Gastroesophageal sphincter (tissue), 3 donors: ENCODE measurements at regions not wholly inside any gene's neighbourhood (a gene's known extent, or its start where the extent isn't known, plus 50 kb on each side); places are given as distances from the start of the nearest gene placed in this dataset.

Experiments used
- POLR2A ChIP-seq, 2 donors: fragments of 450-650 bp; IDR thresholded peaks; one replicate each; pipeline ENCODE4 v1.6.1; 2017; ENCODE audit warnings: antibody characterized with exemption in 2 of 2, mild to moderate bottlenecking in 2 of 2, moderate library complexity in 1 of 2
- POLR2AphosphoS5 ChIP-seq: sonication (generic); formaldehyde crosslinking; IDR thresholded peaks from one replicate; pipeline ENCODE4 v1.6.1; 2017; ENCODE audit warnings: antibody characterized with exemption
- TF ChIP-seq, protein P1 (sequence below), 4 experiments: fragments of 200-600 bp in 2 of 4; fragments of 450-650 bp in 2 of 4; sonication (generic) in 1 of 4; IDR thresholded peaks; one replicate each; pipeline ENCODE4 v1.5.1; 2017 to 2019; ENCODE audit warnings: antibody characterized with exemption in 4 of 4, mild to moderate bottlenecking in 2 of 4, moderate library complexity in 2 of 4

DNA sequence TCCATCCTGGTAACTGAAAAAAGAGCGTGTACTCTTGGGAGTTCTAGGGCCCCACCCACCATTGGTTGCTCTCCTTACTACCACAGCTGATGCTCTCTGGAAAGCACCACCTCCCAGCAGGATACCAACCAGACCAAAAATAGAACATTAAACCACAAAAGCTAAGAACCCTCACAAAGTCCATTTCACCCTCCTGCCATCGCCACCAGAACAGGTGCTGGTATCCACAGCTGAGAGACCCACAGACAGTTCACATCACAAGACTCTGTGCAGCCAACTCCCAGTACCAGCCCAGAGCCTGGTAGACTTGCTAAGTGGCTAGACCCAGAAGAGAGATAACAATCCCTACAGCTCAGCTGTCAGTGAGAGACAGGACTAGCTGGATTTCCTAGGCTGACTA, 240.6 kb downstream of the PABPC4L start:
- TF ChIP-seq, protein P1, sequence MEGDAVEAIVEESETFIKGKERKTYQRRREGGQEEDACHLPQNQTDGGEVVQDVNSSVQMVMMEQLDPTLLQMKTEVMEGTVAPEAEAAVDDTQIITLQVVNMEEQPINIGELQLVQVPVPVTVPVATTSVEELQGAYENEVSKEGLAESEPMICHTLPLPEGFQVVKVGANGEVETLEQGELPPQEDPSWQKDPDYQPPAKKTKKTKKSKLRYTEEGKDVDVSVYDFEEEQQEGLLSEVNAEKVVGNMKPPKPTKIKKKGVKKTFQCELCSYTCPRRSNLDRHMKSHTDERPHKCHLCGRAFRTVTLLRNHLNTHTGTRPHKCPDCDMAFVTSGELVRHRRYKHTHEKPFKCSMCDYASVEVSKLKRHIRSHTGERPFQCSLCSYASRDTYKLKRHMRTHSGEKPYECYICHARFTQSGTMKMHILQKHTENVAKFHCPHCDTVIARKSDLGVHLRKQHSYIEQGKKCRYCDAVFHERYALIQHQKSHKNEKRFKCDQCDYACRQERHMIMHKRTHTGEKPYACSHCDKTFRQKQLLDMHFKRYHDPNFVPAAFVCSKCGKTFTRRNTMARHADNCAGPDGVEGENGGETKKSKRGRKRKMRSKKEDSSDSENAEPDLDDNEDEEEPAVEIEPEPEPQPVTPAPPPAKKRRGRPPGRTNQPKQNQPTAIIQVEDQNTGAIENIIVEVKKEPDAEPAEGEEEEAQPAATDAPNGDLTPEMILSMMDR (IDR thresholded peaks at IDR 0.05), result no peak
- TF ChIP-seq POLR2A (IDR thresholded peaks at IDR 0.05) (no peak), POLR2AphosphoS5 (no peak)
